ENCODE measurements at regions not wholly inside any gene's neighbourhood (a gene's known extent, or its start where the extent isn't known, plus 50 kb on each side); places are given as distances from the start of the nearest gene placed in this dataset.
"Not testable (repeated sequence)": the region's sequence is repeated elsewhere in the genome, so short reads cannot be mapped to it uniquely, and the experiment has no call there.

- no peak for DNase-seq (ENCODE audit: low spot score)
Observed at GRCh38 chr5:89850513-89850865, 559.1 kb downstream of the CETN3 start.

DNA sequence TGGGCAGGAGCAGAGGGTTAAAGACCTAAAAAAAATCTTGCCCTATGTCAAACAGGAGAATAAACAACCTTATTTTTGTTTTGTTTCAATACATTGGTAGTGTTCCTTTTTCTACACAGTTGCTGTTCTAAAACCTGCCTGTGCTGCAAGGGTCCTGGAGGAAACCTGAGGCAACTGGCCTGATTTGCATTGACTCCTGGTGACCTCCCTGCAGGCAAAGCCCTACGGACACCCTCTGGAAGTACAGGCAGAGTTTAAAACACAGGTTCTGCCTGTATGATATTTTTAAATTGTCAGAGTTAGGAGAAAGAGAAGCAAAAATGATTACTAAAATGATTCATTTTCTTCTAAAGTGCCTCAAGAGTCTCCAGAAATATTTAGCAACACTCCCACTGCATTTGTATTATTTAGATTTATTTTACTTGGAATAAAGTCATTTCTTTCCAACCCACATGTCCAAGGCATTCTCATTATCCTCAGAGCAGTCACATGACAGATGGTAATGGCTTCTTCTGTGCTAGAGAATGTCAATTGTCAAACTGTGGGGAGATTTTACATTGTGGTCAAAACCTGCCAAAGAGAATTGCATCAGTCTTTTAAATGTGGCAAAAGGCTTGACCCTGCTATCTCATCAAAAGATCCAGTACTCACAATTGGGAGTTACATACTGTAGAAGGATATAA lies 559.6 kb downstream of the CETN3 start:
- no peak for DNase-seq (ENCODE audit: low spot score)

GRCh38 chr5:89847743-89848142 lies 561.8 kb downstream of the CETN3 start:
- no peak for DNase-seq (ENCODE audit: low spot score)

GRCh38 chr5:89844548-89844947 lies 565.0 kb downstream of the CETN3 start:
- no peak for DNase-seq (ENCODE audit: low spot score)

DNA sequence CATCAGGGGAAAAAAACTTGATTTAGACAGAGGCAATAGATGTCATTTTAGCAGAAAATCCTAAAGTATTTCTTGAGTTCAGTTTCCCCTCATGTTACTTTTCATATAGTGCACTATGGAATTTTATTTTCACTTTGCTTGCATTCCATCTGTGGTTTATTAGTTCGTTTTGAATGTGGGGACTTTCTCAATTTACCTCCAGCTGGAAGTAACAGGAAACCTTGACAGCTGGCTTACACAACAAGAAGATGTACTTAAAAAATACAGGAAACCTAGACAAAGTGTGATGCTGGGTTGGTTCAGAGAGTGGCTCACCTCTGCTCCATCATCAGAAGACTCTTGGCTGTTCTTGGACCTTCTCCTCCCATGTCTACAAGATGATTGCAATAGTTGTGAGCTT lies 567.0 kb downstream of the CETN3 start:
- DNase-seq (ENCODE audit: low spot score): no peak

DNA sequence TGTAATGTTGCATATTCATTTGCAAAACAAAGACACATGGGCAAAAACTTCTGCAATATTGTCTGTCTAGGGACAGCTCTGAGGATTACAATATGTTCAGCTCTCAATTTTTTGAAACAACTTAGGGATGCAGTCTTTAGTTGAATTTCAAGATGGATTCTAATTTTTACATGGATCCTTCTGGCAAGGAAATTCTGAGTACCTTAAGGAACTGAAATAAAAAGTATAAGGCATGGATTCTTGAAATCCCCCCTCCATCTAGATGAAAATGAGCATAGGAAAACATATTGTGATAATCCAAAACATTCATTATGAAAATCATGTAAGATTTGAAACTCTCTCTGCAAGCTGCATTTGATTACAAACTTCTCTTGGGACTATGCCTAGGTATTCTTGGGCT lies 568.6 kb downstream of the CETN3 start:
- no peak for DNase-seq (ENCODE audit: low spot score)

DNA sequence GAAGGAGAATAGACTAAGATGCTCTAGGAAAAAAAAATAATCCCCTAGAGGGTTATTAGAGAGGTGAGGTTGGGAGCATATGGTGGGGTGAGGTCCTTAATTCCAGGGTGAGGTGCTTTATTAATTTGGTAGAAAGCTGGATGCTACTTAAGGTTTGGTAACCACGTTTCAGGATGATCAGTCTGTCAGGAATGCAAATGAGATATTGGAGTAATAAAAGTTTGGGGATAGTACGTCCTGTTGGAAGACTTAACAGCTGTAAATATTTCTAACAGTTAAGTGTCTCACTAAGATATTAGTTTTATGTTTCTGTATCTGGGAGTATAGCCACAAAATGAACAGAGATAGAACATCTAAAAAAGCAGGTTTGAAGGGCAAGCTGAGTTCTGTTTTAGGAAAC lies 578.9 kb downstream of the CETN3 start:
- no peak for DNase-seq (ENCODE audit: low spot score)

DNA sequence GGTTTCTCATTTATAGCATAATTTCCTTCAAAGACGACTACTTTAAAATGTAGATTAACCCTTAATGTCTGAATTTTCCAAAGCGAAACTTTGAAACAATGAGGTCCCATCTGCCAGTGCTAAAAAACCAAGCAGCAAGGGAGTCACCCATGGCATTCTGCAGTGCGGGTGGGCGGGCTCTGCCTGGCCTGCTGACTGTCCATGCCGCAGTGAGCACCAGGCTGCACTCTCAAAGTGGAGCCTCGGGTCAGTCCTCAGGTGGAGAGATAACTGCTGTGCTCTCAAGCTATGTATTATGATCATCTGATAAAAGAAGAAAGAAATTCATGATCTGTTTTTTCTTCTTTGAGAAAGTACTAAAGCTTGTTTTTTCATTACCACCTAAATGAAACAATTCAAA lies 581.6 kb downstream of the CETN3 start:
- no peak for DNase-seq (ENCODE audit: low spot score)

DNA sequence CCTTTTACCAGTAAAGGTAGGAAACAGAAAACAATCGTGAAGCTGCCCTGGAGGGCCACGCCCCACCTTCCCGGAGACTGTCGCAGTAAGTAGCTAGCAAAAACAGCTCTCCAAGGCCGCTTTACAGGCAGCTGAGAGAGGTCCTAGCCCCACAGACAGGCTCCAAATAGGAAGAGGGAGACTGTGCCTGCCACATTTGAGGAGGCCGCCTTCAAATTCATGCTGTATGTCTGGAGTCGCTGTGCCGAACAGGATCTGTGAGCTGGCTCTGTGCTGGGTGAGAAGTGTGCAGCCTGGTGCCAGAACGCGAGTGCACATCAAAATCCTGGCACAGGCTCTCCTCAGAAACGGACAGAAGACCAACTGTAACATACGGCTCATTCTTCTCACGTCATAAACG lies 582.2 kb downstream of the CETN3 start:
- DNase-seq (ENCODE audit: low spot score): peak; percentile 19

DNA sequence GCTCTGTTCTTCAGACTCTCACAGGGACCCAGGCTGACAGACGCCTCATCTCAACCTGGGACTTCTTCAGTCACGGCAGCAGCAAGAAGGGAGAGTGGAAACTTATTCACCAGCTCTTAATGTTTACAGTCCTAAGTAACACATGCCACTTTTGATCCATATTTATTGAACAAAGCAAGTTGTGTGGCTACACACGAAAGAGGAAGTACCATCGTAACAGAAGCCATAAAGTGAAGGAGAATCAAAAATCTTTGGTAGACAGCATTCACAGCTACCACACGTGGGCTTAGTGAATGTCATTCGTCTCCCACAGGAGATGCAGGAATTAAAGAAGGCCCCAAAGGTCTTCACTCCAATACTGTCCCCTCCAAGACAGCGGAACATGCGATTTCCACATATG lies 582.6 kb downstream of the CETN3 start:
- no peak for DNase-seq (ENCODE audit: low spot score)

DNA sequence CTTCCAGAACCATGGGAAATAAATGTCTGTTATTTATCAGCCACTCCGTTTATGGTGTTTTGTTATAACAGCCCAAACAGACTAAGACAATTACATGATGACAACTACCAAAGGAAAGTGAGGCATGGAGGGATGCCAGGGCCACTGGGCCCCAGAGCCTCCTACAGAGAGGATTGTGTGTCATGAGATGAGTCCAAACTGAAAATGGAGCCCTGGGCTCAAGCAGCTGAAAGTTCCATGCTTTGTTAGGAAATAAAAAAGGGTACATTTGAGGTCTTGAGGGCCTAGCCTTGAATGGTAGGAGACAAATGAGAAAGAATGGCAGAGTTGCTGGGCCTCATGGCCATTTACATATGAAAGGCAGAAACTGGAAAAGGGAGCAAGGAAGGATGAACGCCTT lies 586.5 kb downstream of the CETN3 start:
- DNase-seq (ENCODE audit: low spot score): no peak

DNA sequence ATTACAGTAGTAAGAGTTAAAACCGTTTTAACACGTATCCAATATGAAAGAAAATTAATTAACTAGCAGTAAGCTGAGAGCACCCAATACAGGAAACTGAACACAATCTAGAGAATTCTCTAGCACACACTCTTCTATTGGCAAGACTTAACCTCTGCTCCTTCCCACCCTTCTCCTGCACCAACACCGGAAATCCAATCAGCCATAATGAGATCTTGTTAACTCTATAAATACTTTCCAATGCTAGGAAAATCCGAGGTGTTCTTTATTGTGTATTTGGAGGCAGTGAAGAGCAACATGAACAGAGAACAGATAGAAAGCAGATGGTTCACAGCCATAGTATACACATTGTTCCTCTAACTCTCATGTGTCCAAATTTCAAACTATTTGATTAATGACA lies 591.7 kb downstream of the CETN3 start:
- DNase-seq (ENCODE audit: low spot score): no peak

- no peak for DNase-seq (ENCODE audit: low spot score)
Observed at GRCh38 chr5:89816038-89816437, 593.5 kb downstream of the CETN3 start.

DNA sequence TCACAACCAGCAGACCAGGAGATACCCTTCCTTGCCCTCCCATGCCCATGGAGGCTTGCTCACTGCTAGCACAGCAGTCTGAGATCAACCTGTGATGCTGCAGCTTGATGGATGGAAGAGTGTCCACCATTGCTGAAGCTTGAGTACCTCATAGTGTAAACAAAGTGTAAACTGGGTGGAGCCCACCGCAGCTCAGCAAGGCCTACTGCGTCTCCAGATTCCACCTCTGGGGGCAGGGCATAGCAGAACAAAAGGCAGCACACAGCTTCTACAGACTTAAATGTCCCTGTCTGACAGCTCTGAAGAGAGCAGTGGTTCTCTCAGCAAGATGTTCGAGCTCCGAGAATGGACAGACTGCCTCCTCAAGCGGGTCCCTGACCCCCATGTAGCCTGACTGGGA lies 608.8 kb downstream of the CETN3 start:
- DNase-seq (ENCODE audit: low spot score): not testable (repeated sequence)

- DNase-seq (ENCODE audit: low spot score): not testable (repeated sequence)
Observed at GRCh38 chr5:89794504-89794903, 615.1 kb downstream of the CETN3 start.

- not testable (repeated sequence) for DNase-seq (ENCODE audit: low spot score)
Observed at GRCh38 chr5:89779734-89780133, 629.8 kb downstream of the CETN3 start.

- no peak for DNase-seq (ENCODE audit: low spot score)
Observed at GRCh38 chr5:89777758-89778157, 631.8 kb downstream of the CETN3 start.

DNA sequence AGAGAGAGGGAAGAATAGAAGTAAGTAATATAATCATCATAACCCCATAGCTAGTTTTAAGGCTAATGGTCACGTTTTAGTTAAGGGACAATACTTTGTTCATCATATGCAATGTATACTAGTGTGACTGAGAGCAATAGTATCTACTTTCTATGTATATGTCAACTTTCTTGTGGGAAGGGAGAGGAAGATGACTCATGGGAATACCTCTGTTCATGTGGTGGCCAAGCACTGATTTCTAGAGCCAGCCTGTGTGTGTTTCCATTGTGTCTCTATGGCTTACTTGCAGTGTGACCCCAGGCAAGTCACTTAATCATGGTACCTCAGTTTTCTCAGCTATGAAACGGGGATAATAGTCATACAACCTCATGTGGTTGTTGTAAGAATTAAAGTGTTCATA lies 639.6 kb downstream of the CETN3 start:
- DNase-seq (ENCODE audit: low spot score): no peak

DNA sequence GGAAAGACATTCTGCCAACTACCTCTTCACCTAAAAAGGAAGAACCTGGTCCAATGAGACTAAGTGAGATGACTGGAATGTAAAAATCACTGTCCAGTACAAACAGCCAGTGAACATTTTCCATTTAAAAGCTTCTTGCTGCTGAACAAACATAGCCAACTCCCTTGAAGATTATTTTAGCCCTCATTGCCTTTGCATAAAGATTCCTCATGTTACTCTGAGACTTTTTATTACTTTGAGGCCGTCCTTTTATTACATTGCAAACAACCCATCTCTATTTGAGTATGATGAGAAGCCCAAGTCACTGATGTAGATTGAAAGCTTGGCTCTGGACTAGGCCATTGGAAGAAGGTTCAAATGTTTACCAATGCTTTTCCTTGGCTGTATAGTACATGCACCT lies 649.8 kb downstream of the CETN3 start:
- DNase-seq (ENCODE audit: low spot score): no peak

- no peak for DNase-seq (ENCODE audit: low spot score)
Observed at GRCh38 chr5:89758146-89758545, 651.4 kb downstream of the CETN3 start.

DNA sequence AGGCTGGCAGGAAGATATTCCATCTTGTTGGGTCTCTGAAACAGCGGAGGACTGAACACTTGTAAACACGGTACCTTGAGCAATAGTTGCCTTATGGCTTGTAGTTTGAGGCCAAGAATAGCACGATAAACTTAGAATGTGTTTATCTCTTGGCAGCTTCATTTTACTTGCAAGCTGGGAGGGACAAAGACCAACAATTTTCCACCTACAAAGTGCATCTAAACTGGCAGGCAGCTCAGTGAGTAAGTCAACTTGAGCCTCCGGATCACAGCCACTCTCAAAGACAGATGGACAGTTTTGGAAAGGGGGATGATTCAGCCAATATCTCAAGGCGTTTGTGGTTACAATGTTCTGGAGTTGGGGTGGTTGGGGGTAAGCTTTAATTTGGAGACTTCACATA lies 652.6 kb downstream of the CETN3 start:
- DNase-seq (ENCODE audit: low spot score): no peak

DNA sequence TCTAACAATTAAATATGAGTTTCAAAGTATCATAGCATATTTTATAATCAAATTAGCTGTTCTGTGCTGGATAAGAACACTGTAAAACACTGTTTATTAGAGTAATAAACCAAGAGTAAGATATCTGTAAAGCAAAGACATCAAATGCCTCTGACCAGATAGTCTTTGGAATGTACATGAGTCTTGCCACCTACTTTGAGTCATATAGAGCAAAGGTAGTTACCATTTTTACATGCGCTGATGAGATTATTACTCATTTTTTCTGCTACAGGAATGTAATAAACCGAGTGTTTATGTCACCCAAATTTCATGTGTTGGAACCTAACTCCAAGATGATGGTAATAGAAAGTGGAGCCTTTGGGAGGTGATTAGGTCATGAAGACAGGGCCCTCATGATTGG lies 654.5 kb downstream of the CETN3 start:
- no peak for DNase-seq (ENCODE audit: low spot score)

DNA sequence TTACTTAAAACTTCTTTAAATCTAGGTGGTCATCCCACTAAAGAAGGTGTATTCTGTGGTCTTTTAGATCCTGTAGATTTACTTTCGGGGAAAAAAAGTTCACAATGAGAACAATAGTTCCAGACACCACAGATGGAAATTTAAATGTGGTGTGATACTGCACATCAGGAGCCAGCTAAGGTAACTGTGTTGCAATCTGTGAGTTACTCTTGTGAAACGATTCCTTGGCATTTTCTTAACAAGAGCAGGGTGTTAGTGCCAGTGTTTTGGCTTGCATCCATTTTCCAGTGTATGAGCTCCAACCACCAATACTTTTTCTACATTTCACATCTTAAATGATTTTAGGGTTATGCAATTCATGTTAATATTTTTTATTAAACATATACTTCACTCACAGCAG lies 674.5 kb downstream of the CETN3 start:
- no peak for DNase-seq (ENCODE audit: low spot score)

DNA sequence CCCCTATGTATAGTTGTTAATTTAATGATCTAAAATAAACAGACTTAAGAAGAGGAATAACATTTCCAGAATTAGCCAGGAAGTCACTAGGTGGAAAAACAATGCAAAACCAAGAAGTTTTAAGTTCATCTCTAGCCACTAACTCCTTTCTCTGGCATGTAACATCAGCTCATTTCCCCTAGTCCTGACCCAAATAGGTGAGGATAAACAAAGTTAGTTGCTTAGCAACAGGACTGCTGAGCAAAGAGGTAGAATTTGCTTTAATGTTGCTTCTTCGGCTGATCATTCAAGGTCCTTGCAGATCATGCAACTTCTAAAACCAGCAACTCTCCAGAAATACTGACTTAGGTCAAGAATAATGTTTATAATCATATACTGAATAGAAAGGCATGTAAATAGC lies 675.8 kb downstream of the CETN3 start:
- DNase-seq (ENCODE audit: low spot score): no peak

Data from AG20443 (cell line).